GM19035 (cell line): ENCODE measurements at regions not wholly inside any gene's neighbourhood (a gene's known extent, or its start where the extent isn't known, plus 50 kb on each side); places are given as distances from the start of the nearest gene placed in this dataset.

ENCODE experiments used
- ATAC-seq: cut with Tn5 transposase; IDR thresholded peaks from one replicate; pipeline ENCODE4 v1.9.1; 2021; ENCODE audit not compliant: unreplicated experiment

DNA sequence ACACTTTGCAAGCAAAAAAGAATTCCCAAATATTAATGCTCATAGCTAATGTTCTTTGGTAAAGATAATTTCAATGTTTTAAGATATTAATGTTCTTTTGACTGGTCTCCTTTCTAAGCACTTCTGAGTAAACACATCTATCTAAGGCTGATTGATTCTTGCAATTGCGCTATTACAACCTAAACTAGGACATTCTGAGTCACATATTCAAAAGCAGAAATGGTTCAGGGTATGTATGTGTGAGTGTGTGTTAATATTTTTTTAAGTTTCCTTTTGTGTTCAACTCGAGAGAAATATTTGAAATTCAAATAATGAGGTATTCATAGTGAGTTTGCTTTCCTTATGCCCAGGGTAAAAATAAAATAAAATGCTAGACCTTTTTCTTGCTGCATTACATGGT lies 203.6 kb upstream of the GRIK3 start:
- no peak for ATAC-seq

GRCh38 chr1:37238364-37239224 lies 204.3 kb upstream of the GRIK3 start:
- no peak for ATAC-seq

DNA sequence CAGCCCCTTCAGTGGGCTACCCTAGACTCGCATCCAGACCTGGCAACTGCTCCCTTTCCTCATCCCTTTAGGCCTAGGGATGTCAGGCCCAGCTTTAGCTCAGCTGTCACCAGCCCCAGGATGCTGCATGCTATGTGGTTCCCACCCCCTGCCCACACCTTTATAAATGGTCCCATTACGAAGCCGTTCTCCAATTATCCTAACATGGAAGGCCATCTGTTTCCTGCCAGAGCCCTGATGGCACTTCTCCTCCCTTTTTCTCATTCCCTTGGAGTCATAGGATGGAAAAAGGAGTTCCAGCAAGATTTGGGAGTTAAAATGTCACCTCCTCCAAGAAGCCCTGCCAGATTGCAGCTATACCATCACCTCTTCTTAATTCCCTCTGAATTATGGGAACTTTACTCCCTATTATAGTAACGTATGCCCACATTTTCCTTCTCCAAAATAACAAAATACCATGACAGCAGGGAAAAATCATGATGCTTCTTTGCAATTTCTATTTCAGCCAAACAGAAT lies 205.0 kb upstream of the GRIK3 start:
- ATAC-seq, result no peak

DNA sequence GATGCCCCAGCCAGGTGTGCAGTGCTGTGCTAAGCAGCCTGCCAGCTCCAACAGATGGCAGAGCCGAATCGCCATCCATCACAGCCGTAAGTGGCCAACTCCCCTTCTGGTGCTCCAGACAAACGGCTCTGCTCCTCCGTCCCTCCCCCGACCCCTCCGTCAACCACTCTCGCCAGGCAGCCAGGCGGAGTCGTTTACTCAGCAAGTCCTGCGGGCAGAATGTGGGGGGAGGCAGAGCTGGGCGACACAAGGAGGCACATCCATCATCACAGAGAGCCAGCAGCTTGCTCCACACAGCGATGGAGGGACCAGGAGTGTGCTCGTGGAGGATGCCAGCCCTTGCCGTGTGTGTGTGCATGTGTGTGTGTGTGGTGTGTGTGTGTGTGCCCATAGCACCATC lies 206.6 kb upstream of the GRIK3 start:
- ATAC-seq, result no peak

DNA sequence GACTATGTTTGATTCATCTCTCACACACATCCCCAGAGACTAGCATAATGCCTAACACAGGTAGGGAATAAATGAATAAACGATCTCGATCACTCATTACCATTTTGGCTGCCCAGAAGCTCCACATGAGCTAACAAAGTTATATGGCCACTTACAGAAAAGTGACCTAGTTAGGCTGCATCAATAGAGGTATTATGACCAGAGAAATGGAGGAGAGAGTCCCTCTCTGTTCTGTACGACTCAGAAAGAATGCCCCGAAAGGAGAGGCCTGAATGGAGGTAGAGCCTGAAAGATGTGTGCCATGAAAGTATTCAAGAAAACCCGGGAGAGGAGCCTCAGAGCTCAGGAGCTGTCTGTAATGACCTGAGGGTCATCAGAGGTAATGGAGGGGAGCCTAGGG lies 208.2 kb upstream of the GRIK3 start:
- no peak for ATAC-seq

- no peak for ATAC-seq
These were observed 209.2 kb upstream of the GRIK3 start for GRCh38 chr1:37243368-37244082.

DNA sequence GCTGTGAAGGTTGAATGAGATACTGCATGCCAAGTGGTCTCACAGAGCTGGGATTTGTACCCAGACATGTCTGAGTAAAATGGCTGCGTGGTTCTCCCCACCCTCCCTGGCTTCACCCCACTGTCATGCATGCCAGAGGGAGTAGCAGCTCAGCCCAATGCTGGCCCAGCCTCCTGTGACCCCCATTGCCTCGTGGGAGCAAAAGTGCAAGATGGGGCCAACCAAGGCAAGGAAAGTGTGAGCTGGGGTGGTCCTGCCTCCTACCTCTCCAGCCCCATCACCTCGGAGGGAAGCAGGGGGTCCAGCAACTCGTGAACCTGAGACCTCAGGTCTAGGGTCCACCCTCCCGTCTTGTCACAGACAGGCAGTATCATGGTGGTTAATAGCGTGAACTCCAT lies 209.8 kb upstream of the GRIK3 start:
- ATAC-seq, result no peak

DNA sequence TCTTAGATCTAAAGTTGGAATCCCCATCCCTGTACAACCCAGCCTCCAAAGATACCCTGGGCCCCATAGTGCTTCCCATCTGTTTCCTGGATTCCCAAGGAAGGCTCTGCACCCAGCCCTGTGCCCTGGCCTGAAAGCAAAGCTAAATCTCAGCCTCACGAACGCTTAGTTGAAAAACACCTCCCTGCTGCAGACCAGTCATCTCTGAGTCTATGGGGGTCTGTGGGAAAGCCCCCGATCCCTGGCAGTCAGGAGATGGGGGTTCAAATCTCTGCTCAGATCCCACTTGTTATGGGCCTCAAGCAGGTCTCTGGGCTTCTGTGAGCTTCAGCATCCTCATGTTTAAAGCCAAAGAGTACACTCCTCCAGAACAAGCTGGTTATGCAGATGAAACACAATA lies 210.5 kb upstream of the GRIK3 start:
- no peak for ATAC-seq

DNA sequence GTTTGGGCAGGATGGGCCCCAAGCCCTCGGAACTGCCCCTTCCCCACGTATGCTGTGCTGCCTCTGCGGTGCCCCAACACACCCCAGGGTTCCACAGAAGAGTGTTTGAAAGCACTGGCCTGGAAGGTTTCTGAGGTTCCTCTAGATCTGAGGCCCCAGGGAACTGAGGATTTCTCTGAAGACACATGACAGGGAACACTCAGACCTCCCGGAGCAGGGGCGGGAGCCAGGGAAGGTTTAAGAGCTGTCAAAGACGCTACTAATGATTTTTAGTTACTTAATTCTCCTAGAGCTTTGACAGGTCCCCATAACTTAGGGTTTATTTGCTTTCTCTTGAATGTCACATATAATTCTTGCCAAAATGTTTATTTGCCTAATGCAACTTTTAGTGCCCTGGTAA lies 212.3 kb upstream of the GRIK3 start:
- ATAC-seq, result no peak

DNA sequence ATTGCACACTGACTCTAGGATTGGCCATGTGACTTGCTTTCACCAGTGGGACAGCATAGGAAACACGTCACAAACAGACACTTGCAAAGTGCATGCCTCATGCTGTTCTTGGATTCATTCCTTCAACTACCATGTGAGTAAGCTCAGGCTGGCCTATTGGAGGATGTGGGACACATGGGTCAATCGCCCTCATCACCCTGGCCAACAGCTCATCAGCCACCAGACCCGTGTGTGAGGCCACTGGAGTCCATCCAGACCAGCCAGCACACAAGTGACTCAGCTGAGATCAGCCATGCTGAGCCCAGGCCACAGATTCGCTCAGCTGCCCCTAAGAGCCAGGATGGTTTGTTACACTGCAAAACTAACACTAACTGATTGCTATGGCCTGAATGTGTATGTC lies 216.1 kb upstream of the GRIK3 start:
- ATAC-seq, result no peak

GRCh38 chr1:37255136-37255795 lies 219.1 kb upstream of the ZC3H12A start:
- ATAC-seq, result no peak

- ATAC-seq, result no peak
These were observed 218.5 kb upstream of the ZC3H12A start for GRCh38 chr1:37255868-37256267.

GRCh38 chr1:37257646-37258045 lies 216.7 kb upstream of the ZC3H12A start:
- ATAC-seq, result no peak

GRCh38 chr1:37258068-37258467 lies 216.3 kb upstream of the ZC3H12A start:
- no peak for ATAC-seq

DNA sequence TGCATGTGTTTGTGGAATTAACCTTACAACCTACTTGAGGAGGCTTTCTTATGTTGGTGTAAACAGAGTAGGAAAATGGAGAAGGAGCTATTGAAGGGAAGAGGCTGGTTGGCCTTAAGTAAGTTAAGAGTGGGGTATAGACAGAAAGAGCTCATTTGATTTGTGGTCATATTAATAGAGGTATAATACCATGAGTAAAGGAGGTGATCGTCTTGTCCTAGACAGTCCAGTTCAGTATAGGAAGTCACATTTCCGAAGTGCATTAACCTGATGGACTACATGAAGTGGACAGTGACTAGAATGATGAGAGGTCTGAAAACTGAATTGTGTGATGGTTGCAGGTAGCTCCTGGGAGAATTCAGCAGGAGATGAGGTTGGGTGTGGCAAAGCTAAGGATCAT lies 215.4 kb upstream of the ZC3H12A start:
- ATAC-seq, result no peak

- no peak for ATAC-seq
These were observed 213.3 kb upstream of the ZC3H12A start for GRCh38 chr1:37261129-37261528.

DNA sequence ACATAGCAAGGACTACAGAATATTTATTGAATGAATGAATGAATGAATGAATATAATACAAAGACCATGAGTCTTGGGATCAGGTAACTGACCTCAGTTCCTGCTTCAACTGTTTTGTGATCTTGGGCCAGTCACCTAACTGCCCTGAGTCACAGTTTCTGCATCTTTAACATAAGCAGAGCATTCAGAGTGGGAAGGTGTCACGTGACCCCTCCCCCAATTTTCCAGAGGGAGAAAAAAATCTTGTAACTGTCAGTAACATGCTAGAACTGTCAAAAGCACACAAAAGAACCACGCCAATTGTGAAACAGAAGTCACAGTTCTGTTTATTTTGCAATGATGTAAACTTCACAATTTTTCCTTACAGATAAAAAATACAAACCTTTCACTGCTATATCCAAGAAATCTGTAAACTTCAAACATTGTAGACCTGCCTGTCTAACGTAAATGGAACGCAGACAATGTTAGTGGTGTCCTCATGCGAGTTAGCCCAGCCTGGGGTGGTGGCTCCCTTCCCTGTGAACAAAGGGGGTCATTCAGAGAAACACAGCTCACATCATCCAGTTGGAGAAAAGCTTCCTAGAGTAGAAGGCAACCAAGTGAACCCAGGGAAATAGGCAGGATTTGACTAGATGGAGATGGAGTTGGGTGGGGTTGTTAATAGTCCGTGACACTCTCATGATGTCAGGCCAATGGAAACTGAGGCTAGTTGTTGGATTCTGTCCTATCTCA lies 211.8 kb upstream of the ZC3H12A start:
- ATAC-seq, result no peak

DNA sequence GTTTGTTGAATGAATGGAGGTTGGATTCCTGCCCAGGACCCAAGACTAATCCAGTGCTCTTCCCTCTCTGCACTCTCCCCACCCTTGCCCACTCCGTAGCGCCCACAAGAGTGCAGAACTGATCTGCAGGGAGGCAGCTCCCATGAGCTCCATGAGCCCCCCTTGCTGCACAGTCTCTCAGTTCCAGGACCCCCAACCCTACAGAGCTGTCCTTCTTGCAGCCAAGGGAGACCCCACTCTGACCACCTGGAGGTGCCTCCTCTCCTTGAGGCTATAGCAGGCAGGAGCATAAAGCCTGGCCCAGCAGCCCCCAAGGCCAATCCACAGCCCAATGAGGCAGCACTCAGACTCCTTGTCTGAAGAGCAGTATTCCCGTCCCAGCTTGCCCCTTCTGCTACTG lies 209.2 kb upstream of the ZC3H12A start:
- ATAC-seq, result no peak

DNA sequence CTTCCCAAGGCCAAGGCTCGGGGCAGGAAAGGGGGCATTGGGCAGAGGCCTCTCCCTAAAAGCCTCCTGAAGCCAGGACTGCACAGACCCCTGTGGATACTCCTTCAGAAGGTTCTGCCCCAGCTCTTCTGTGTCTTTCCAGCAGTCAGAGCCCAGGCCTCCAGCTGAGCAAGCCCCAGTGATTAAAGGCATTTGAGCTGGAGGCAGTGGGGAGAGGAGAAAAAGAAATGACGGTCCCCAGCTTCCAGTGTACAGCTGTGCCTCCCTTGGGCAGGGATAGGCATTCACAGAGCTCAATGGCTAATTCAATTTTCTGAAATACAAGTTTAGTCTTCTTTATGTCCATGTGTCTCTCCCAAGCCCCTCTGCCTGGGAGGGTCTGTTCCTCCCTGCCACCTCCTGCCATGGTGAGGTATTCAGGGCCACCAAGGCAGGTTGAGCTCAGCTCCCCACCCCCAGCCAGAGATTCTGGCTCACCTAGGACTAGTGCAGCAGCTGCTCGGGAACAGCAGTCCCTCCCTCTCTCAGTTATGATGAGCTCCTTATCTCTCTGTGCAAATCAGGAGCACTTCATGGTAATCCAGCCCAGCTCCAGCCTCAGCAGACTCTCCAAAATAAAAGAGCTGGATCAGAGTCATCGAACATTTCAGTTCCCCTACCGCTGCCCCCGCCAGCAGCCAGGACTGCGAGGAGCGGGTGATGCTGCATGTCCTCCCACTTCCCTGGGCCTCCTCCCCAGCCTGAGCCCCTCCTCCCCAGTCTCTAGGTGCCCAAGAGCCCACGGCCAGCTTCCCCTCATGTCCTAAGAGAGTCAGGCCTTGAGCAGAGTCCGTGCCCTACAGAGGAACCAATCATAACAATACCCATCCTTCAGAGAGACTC lies 208.4 kb upstream of the ZC3H12A start:
- ATAC-seq, result no peak
